SJCRH30 (cell line): ENCODE measurements at regions not wholly inside any gene's neighbourhood (a gene's known extent, or its start where the extent isn't known, plus 50 kb on each side); places are given as distances from the start of the nearest gene placed in this dataset.

ENCODE experiments used
- DNase-seq, 2 experiments: peaks; one replicate each; pipeline ENCODE4 v3.0.0-alpha.2; 2015 to 2020
- H3K27ac ChIP-seq: fragments of 250-450 bp; sonication (Bioruptor Pico); 2 replicates; pipeline ENCODE4 v1.5.1; 2020; ENCODE audit warnings: mild to moderate bottlenecking, moderate library complexity
- H3K27me3 ChIP-seq: fragments of 250-450 bp; sonication (Bioruptor Pico); 2 replicates; pipeline ENCODE4 v1.5.1; 2020; ENCODE audit warnings: mild to moderate bottlenecking, moderate library complexity
- H3K36me3 ChIP-seq: fragments of 250-450 bp; sonication (Bioruptor Pico); 2 replicates; pipeline ENCODE4 v1.5.1; 2020; ENCODE audit warnings: mild to moderate bottlenecking, moderate library complexity
- H3K4me1 ChIP-seq: fragments of 250-450 bp; sonication (Bioruptor Pico); 2 replicates; pipeline ENCODE4 v1.5.1; 2020; ENCODE audit warnings: mild to moderate bottlenecking, moderate library complexity
- H3K4me3 ChIP-seq: fragments of 250-450 bp; sonication (Bioruptor Pico); 2 replicates; pipeline ENCODE4 v1.5.1; 2020; ENCODE audit warnings: mild to moderate bottlenecking, moderate library complexity
- H3K9me3 ChIP-seq: fragments of 250-450 bp; sonication (Bioruptor Pico); replicated peaks from 2 replicates; pipeline ENCODE4 v1.5.1; 2020; ENCODE audit warnings: mild to moderate bottlenecking, moderate library complexity

- no peaks in the 10 kb centered on the region for H3K27me3 ChIP-seq
Observed at GRCh38 chr3:6531153-6531552, 329.8 kb upstream of the GRM7 start.

GRCh38 chr3:6532101-6532500 is 328.8 kb upstream of the GRM7 start:
- Histone ChIP-seq H3K36me3 (no peaks in the 10 kb centered on the region), H3K27me3 (no peaks in the 10 kb centered on the region), H3K4me1 (no peaks in the 10 kb centered on the region), H3K9me3 (no peaks in the 10 kb centered on the region), H3K27ac (no peak overlapping the region), H3K4me3 (no peak overlapping the region)
- DNase-seq: no peak

More at GRCh38 chr3:6531153-6531552, 329.8 kb upstream of the GRM7 start:
- no peak for DNase-seq
- H3K4me1 ChIP-seq: no peaks in the 10 kb centered on the region
- no peak overlapping the region for H3K27ac ChIP-seq
- no peaks in the 10 kb centered on the region for H3K36me3 ChIP-seq
- H3K9me3 ChIP-seq: no peaks in the 10 kb centered on the region
- no peak overlapping the region for H3K4me3 ChIP-seq

DNA sequence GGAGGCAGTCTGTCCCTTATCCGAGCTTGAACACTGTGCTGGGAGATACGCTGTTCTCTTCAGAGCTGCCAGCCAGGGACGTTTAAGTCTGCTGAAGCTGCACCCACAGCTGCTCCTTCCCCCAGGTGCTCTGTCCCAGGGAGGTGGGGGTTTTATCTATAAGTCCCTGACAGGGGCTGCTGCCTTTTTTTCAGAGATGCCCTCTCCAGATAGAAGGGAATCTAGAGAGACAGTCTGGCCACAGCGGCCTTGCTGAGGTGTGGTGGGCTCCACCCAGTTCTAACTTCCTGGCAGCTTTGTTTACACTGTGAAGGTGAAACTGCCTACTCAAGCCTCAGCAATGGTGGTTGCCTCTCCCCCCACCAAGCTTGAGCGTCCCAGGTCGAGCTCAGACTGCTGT is 319.9 kb upstream of the GRM7 start:
- no peak overlapping the region for H3K4me3 ChIP-seq
- no peak for DNase-seq
- no peaks in the 10 kb centered on the region for H3K9me3 ChIP-seq
- H3K27me3 ChIP-seq: no peaks in the 10 kb centered on the region
- no peak overlapping the region for H3K27ac ChIP-seq
- H3K4me1 ChIP-seq: no peaks in the 10 kb centered on the region
- H3K36me3 ChIP-seq: no peaks in the 10 kb centered on the region

DNA sequence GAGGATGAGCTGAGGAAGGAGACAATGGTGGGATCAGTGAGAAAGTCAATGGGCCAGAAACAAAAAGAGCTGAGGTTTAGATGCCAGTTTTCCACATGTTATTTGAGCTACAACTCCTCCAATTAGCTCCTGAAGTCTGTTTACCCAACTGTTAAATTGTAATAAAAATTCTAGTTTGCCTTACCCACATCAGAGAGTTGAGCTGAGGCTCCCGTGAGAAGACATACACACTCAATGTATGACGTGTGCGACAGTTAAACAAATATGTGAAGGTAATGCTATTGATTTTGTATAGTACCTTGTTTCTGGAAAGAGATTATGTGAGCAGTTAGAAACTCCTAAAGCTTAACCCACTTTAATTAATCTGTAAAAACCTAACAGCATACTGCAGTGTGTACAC is 318.1 kb upstream of the GRM7 start:
- Histone ChIP-seq H3K4me3 (no peak overlapping the region), H3K4me1 (no peaks in the 10 kb centered on the region), H3K9me3 (no peaks in the 10 kb centered on the region), H3K27ac (no peak overlapping the region), H3K27me3 (no peaks in the 10 kb centered on the region), H3K36me3 (no peaks in the 10 kb centered on the region)
- DNase-seq: no peak

DNA sequence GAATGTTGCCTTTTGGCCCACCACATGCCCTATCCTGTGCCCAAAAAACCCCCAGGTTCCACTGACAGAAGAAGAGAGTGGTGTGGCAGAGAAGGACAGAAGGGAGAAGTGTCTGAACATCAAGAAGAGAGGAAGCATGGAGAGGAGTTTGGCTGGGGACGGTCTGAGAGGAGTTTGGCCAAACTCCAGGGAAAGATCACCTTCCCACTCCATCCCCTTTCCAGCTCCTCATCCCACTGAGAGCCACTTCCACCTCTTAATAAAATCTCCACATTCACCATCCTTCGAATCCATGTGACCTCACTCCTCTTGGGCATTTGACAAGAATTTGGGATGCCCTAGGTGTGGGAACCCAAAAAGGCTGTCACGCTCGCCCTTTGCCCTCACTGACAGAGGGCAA is 311.6 kb upstream of the GRM7 start:
- no peaks in the 10 kb centered on the region for H3K36me3 ChIP-seq
- H3K4me1 ChIP-seq: no peaks in the 10 kb centered on the region
- no peak for DNase-seq
- H3K9me3 ChIP-seq: no peaks in the 10 kb centered on the region
- H3K27ac ChIP-seq: no peak overlapping the region
- H3K4me3 ChIP-seq: no peak overlapping the region
- no peaks in the 10 kb centered on the region for H3K27me3 ChIP-seq

- no peak for DNase-seq
- no peaks in the 10 kb centered on the region for H3K36me3 ChIP-seq
Observed at GRCh38 chr3:6551165-6551564, 309.8 kb upstream of the GRM7 start.

GRCh38 chr3:6560259-6560658 is 300.7 kb upstream of the GRM7 start:
- no peak overlapping the region for H3K4me3 ChIP-seq

More at GRCh38 chr3:6551165-6551564, 309.8 kb upstream of the GRM7 start:
- no peaks in the 10 kb centered on the region for H3K27me3 ChIP-seq
- no peak overlapping the region for H3K27ac ChIP-seq
- no peak overlapping the region for H3K4me3 ChIP-seq
- H3K4me1 ChIP-seq: no peaks in the 10 kb centered on the region
- H3K9me3 ChIP-seq: no peaks in the 10 kb centered on the region

DNA sequence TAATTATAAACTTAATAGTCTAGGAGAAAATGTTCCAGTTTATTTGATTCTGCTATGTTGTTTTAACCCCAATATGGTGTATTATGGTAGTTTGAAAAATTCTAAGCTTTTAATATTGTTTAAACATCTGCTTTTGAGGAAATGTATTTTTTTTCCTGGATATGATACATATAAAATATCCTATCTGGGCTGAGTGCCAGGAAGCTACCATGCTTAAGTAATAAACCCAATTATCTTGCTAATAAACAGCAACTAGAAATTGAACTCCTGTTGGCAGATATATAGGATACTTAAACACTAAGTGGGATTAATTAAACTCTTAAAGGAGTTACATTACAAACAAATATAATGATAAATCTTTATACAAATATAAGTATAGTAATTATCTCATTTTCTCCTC is 293.7 kb upstream of the GRM7 start:
- no peaks in the 10 kb centered on the region for H3K27me3 ChIP-seq
- no peaks in the 10 kb centered on the region for H3K9me3 ChIP-seq
- no peak overlapping the region for H3K27ac ChIP-seq
- no peaks in the 10 kb centered on the region for H3K4me1 ChIP-seq
- no peak for DNase-seq
- no peaks in the 10 kb centered on the region for H3K36me3 ChIP-seq
- no peak overlapping the region for H3K4me3 ChIP-seq

More at GRCh38 chr3:6560259-6560658, 300.7 kb upstream of the GRM7 start:
- H3K4me1 ChIP-seq: no peaks in the 10 kb centered on the region
- no peak for DNase-seq
- no peaks in the 10 kb centered on the region for H3K36me3 ChIP-seq
- no peaks in the 10 kb centered on the region for H3K9me3 ChIP-seq
- no peak overlapping the region for H3K27ac ChIP-seq
- H3K27me3 ChIP-seq: no peaks in the 10 kb centered on the region

DNA sequence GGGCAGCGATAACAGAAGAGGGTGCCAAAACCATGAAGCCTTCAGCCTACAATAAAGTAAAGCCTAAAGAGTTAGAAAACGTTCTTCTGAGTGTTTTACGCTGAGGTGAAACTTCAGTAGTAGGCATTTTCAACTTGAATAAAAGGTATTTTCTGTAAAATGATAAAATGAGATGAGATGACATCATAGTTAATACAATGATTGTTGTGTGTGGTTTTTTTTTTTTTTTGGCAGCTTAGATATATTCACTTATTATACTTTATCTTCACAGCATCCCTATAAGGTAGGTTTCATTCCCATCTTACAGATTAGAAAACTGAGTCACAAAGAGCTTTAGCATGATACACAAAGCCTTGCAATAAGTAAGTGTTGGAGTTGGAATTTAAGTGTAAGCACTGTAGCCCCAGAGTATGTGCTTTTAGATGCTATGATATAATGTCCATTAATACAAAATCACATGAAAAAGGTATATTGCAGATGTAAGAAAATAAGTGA is 291.9 kb upstream of the GRM7 start:
- no peaks in the 10 kb centered on the region for H3K27me3 ChIP-seq
- H3K9me3 ChIP-seq: no peaks in the 10 kb centered on the region
- no peak overlapping the region for H3K4me3 ChIP-seq
- DNase-seq: no peak
- H3K36me3 ChIP-seq: no peaks in the 10 kb centered on the region
- H3K27ac ChIP-seq: no peak overlapping the region
- no peaks in the 10 kb centered on the region for H3K4me1 ChIP-seq

DNA sequence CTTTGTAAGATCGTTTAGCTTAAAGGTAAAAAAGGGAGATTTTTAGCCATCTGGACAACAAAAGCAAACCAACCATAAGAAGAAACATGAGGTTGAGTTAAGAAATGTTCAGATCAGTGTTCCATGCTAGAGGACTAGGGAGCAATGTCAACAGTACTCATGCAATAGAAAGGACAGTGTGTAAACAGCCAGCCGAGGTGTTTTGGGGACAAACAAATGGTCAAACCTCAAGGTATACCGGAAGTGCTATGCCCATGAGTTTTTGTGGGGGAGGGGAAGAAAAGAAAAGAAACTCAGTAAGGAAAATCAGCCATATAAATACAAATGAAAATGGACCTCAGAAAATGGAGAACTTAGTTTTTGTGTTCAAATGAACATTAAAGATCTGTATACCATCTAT is 289.5 kb upstream of the GRM7 start:
- Histone ChIP-seq H3K9me3 (no peaks in the 10 kb centered on the region), H3K27ac (no peak overlapping the region), H3K27me3 (no peaks in the 10 kb centered on the region), H3K4me1 (no peaks in the 10 kb centered on the region), H3K4me3 (no peak overlapping the region), H3K36me3 (no peaks in the 10 kb centered on the region)
- no peak for DNase-seq

DNA sequence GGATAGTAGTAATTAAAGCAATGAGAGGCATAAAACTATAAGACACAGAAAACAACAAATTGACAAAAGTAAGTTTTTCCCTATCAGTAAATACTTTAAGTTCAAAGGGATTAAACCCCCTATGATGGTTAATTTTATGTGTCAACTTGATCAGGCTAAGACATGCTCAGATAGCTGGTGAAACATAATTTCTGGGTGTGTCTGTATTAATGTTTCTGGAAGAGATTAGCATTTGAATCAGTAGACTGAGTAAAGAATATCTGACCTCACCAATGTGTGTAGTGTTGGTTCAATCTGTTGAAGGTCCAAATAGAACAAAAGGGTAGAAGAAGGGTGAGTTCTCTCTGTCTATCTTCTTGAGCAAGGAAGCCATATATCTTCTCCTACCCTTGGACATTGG is 283.3 kb upstream of the GRM7 start:
- H3K27ac ChIP-seq: no peak overlapping the region
- H3K4me3 ChIP-seq: no peak overlapping the region
- DNase-seq: no peak
- H3K27me3 ChIP-seq: no peaks in the 10 kb centered on the region
- H3K36me3 ChIP-seq: no peaks in the 10 kb centered on the region
- H3K4me1 ChIP-seq: no peaks in the 10 kb centered on the region
- H3K9me3 ChIP-seq: no peaks in the 10 kb centered on the region

DNA sequence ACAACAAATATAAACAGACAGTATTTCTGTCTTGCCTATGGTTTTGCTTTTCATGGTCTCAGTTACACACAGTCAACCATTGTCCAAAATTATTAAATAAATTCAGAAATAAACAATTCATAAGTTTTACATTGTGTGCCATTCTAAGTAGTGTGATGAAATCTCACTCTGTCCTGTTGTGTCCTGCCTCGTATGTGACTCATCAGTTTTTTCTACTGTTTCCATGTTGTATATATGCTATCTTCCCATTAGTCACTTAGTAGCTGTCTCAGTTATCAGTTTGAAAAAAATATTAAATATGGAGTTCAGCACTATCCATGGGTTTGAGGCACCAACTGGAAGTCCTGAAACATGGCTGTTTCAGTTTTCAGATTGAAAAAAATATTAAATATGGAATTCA is 282.4 kb upstream of the GRM7 start:
- Histone ChIP-seq H3K9me3 (no peaks in the 10 kb centered on the region), H3K4me1 (no peaks in the 10 kb centered on the region), H3K27ac (no peak overlapping the region), H3K27me3 (no peaks in the 10 kb centered on the region), H3K36me3 (no peaks in the 10 kb centered on the region), H3K4me3 (no peak overlapping the region)
- no peak for DNase-seq

DNA sequence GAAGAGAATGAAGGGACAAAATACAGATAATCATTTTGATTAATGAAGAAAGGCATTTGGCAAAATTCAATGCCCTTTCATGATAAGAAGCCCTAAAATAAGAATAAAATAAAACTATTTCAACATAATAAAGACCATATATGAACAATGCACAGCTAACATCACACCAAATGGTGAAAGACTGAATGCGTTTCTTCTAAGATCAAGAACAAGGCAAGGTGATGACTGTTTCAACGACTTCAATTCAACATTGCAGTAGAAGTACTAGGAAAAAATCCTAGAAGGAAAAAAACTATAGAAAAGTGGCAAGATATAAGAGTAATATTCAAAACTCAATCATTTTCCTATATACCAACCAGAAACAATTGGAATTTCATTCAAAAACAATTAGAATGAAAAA is 280.1 kb upstream of the GRM7 start:
- Histone ChIP-seq H3K4me3 (no peak overlapping the region), H3K27me3 (no peaks in the 10 kb centered on the region), H3K36me3 (no peaks in the 10 kb centered on the region), H3K9me3 (no peaks in the 10 kb centered on the region), H3K4me1 (no peaks in the 10 kb centered on the region), H3K27ac (no peak overlapping the region)
- DNase-seq: no peak

- Histone ChIP-seq H3K27me3 (no peaks in the 10 kb centered on the region), H3K9me3 (no peaks in the 10 kb centered on the region), H3K4me3 (no peak overlapping the region), H3K27ac (no peak overlapping the region), H3K36me3 (no peaks in the 10 kb centered on the region), H3K4me1 (no peaks in the 10 kb centered on the region)
- DNase-seq: no peak
Observed at GRCh38 chr3:6585360-6585759, 275.6 kb upstream of the GRM7 start.

- H3K36me3 ChIP-seq: no peaks in the 10 kb centered on the region
- no peak for DNase-seq
- no peaks in the 10 kb centered on the region for H3K4me1 ChIP-seq
Observed at GRCh38 chr3:6600237-6600636, 260.7 kb upstream of the GRM7 start.

DNA sequence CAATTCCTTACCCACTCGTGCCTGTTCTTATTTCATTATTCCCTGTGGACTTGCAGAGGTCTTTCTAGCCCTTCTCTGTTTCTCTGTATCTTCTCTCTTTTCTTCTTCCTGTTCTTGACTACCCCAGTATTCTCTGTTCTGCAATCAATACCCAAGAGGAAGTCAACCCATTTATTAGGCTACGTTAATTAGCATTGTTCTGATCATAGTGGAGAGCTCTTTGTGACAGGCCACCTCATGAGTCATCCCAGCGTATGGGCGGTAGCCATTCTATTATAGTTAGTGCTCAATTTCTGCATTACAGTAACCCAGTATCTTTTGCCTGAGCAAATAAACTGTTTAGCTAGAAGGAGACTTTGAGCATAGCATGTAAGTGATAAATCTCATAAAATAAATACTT is 259.5 kb upstream of the GRM7 start:
- DNase-seq: no peak
- Histone ChIP-seq H3K4me3 (no peak overlapping the region), H3K9me3 (no peaks in the 10 kb centered on the region), H3K4me1 (0 out of 2 replicates have a peak, but pooled peaks cover 3% of the 10 kb centered on the region), H3K27me3 (no peaks in the 10 kb centered on the region), H3K27ac (no peak overlapping the region), H3K36me3 (no peaks in the 10 kb centered on the region)

More at GRCh38 chr3:6600237-6600636, 260.7 kb upstream of the GRM7 start:
- no peaks in the 10 kb centered on the region for H3K9me3 ChIP-seq
- no peak overlapping the region for H3K4me3 ChIP-seq
- H3K27me3 ChIP-seq: no peaks in the 10 kb centered on the region
- no peak overlapping the region for H3K27ac ChIP-seq
